DND-41 (cell line): ENCODE measurements at regions not wholly inside any gene's neighbourhood (a gene's known extent, or its start where the extent isn't known, plus 50 kb on each side); places are given as distances from the start of the nearest gene placed in this dataset.

Experiments
- ATAC-seq: fragments of 200-7000 bp; cut with Tn5 transposase; 3 replicates; pipeline ENCODE4 v1.9.1; 2021; ENCODE audit warnings: low read depth; ENCODE audit not compliant: insufficient read depth
- DNase-seq: peaks from one replicate; pipeline ENCODE4 v3.0.0-alpha.2; 2020
- H2AFZ ChIP-seq: 2 replicates; pipeline ENCODE4 v1.6.0; 2012; ENCODE audit warnings: low read depth, low read length
- H3K27ac ChIP-seq: 2 replicates; pipeline ENCODE4 v1.5.1; 2012; ENCODE audit warnings: low read length, inconsistent platforms
- H3K27me3 ChIP-seq: fragments of 200-600 bp; sonication (generic); 2 replicates; pipeline ENCODE4 v1.6.0; 2012; ENCODE audit warnings: low read length, mild to moderate bottlenecking, inconsistent platforms; ENCODE audit not compliant: insufficient read depth, poor library complexity
- H3K36me3 ChIP-seq: 2 replicates; pipeline ENCODE4 v1.5.1; 2012; ENCODE audit warnings: low read length, inconsistent platforms; ENCODE audit not compliant: insufficient read depth
- H3K4me1 ChIP-seq: 2 replicates; pipeline ENCODE4 v1.5.1; 2012; ENCODE audit warnings: mild to moderate bottlenecking, low read length; ENCODE audit not compliant: insufficient read depth
- H3K4me2 ChIP-seq: 2 replicates; pipeline ENCODE4 v1.6.0; 2012; ENCODE audit warnings: mild to moderate bottlenecking, moderate library complexity, low read length, inconsistent platforms; ENCODE audit not compliant: insufficient read depth
- H3K4me3 ChIP-seq, 2 experiments: fragments of 200-600 bp in 1 of 2; shearing (Covaris generic) in 1 of 2; 2 replicates each; pipeline ENCODE4 v1.5.1; 2012 to 2016; ENCODE audit warnings: inconsistent platforms in 2 of 2, low read length in 2 of 2, mild to moderate bottlenecking in 2 of 2, low read depth in 1 of 2, moderate library complexity in 1 of 2
- H3K79me2 ChIP-seq: 2 replicates; pipeline ENCODE4 v1.6.0; 2012; ENCODE audit warnings: low read length, inconsistent platforms; ENCODE audit not compliant: insufficient read depth
- H3K9ac ChIP-seq: 2 replicates; pipeline ENCODE4 v1.6.0; 2012; ENCODE audit warnings: low read depth, mild to moderate bottlenecking, inconsistent platforms, low read length, moderate library complexity
- H3K9me3 ChIP-seq: 2 replicates; pipeline ENCODE4 v1.5.1; 2012; ENCODE audit warnings: low read length, moderate library complexity, mild to moderate bottlenecking, inconsistent platforms; ENCODE audit not compliant: insufficient read depth, severe bottlenecking
- H4K20me1 ChIP-seq: 2 replicates; pipeline ENCODE4 v1.6.0; 2012; ENCODE audit warnings: low read length; ENCODE audit not compliant: insufficient read depth
- EZH2 ChIP-seq: IDR thresholded peaks from 3 replicates; pipeline ENCODE4 v1.6.1; 2012; ENCODE audit warnings: borderline replicate concordance, low read depth, mild to moderate bottlenecking, moderate library complexity, low read length, inconsistent platforms; ENCODE audit not compliant: severe bottlenecking
- TF ChIP-seq, protein P1 (sequence below): IDR thresholded peaks from 2 replicates; pipeline ENCODE4 v1.5.1; 2012; ENCODE audit warnings: borderline replicate concordance, low read length, moderate library complexity, mild to moderate bottlenecking; ENCODE audit not compliant: poor library complexity, severe bottlenecking; ENCODE audit errors: extremely low read depth

DNA sequence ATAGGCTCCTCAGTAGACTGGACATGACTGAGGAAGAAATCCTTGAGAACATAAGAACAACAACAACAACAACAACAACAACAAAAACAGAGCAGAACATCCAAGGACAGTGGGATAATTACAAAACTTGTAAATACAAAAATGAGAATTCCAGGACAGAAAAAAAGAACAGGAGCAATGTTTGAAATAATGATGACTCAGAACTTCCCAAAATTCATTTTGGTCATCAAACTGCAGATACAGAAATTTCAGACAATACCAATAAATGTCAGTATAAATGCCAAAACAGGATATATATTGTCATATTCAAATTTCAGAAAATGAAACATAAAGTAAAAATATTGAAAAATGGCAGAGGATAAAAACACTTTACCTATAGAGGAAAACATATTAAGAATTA is 259.0 kb downstream of the TRIM36 start:
- TF ChIP-seq, protein P1, sequence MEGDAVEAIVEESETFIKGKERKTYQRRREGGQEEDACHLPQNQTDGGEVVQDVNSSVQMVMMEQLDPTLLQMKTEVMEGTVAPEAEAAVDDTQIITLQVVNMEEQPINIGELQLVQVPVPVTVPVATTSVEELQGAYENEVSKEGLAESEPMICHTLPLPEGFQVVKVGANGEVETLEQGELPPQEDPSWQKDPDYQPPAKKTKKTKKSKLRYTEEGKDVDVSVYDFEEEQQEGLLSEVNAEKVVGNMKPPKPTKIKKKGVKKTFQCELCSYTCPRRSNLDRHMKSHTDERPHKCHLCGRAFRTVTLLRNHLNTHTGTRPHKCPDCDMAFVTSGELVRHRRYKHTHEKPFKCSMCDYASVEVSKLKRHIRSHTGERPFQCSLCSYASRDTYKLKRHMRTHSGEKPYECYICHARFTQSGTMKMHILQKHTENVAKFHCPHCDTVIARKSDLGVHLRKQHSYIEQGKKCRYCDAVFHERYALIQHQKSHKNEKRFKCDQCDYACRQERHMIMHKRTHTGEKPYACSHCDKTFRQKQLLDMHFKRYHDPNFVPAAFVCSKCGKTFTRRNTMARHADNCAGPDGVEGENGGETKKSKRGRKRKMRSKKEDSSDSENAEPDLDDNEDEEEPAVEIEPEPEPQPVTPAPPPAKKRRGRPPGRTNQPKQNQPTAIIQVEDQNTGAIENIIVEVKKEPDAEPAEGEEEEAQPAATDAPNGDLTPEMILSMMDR = no peak
- no peak for TF ChIP-seq EZH2
- ATAC-seq = no peak
- Histone ChIP-seq H4K20me1 (no peaks in the 10 kb centered on the region), H3K4me1 (no peaks in the 10 kb centered on the region), H3K9ac (no peak overlapping the region), H3K4me3 (no peak overlapping the region), H3K4me2 (no peak overlapping the region), H2AFZ (no peak overlapping the region), H3K27me3 (no peaks in the 10 kb centered on the region), H3K9me3 (peaks cover 4% of the 10 kb centered on the region), H3K27ac (no peak overlapping the region), H3K79me2 (no peaks in the 10 kb centered on the region), H3K36me3 (no peaks in the 10 kb centered on the region)
- no peak for DNase-seq

- Histone ChIP-seq H3K9ac (no peak overlapping the region), H3K9me3 (peaks cover 4% of the 10 kb centered on the region), H2AFZ (no peak overlapping the region), H3K79me2 (no peaks in the 10 kb centered on the region), H3K36me3 (no peaks in the 10 kb centered on the region), H3K27ac (no peak overlapping the region), H4K20me1 (no peaks in the 10 kb centered on the region), H3K27me3 (no peaks in the 10 kb centered on the region), H3K4me1 (no peaks in the 10 kb centered on the region), H3K4me2 (no peak overlapping the region), H3K4me3 (no peak overlapping the region)
- ATAC-seq (no peak), DNase-seq (no peak)
- no peak for TF ChIP-seq EZH2
- TF ChIP-seq, protein P1 = no peak
These were observed 260.3 kb downstream of the TRIM36 start for GRCh38 chr5:114909424-114909823.

DNA sequence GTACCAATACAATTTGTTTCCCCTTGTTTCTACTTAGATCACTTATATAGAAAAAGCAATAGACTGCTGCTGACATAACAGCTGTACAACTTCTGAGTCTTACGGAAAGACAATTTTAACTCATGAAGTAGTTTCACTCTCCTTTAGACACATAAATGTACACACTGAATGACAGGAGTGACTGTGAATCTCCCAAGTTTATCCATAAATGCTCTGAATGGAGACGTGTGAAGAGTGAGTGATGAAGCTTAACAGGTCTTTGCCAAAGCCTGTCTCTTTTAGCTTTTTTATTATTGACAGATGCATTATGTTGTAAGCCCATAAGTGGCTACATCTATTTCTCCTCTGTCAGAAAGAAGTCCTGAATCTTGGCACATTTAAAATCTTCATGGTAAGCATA is 265.9 kb downstream of the TRIM36 start:
- no peaks in the 10 kb centered on the region for H3K4me1 ChIP-seq
- no peaks in the 10 kb centered on the region for H3K79me2 ChIP-seq
- H4K20me1 ChIP-seq = no peaks in the 10 kb centered on the region
- H3K4me2 ChIP-seq = no peak overlapping the region
- H3K27ac ChIP-seq = no peak overlapping the region
- no peak overlapping the region for H2AFZ ChIP-seq
- no peaks in the 10 kb centered on the region for H3K27me3 ChIP-seq
- H3K9me3 ChIP-seq = no peaks in the 10 kb centered on the region
- DNase-seq (no peak), ATAC-seq (no peak)
- no peaks in the 10 kb centered on the region for H3K36me3 ChIP-seq
- no peak overlapping the region for H3K4me3 ChIP-seq
- no peak for TF ChIP-seq EZH2
- TF ChIP-seq, protein P1 = no peak
- no peak overlapping the region for H3K9ac ChIP-seq

GRCh38 chr5:114898602-114899001 is 271.1 kb downstream of the TRIM36 start:
- no peak overlapping the region for H2AFZ ChIP-seq

More at GRCh38 chr5:114898602-114899001, 271.1 kb downstream of the TRIM36 start:
- H3K27ac ChIP-seq = no peak overlapping the region
- no peaks in the 10 kb centered on the region for H3K4me1 ChIP-seq
- H3K4me3 ChIP-seq = no peak overlapping the region
- H3K79me2 ChIP-seq = no peaks in the 10 kb centered on the region
- H3K4me2 ChIP-seq = no peak overlapping the region
- TF ChIP-seq, protein P1 = peak; percentile 14
- no peak for TF ChIP-seq EZH2
- H3K9me3 ChIP-seq = no peaks in the 10 kb centered on the region
- H3K36me3 ChIP-seq = no peaks in the 10 kb centered on the region
- DNase-seq (no peak), ATAC-seq (no peak)
- no peaks in the 10 kb centered on the region for H3K27me3 ChIP-seq
- no peak overlapping the region for H3K9ac ChIP-seq
- no peaks in the 10 kb centered on the region for H4K20me1 ChIP-seq
